GM18868 (cell line): ENCODE measurements at regions not wholly inside any gene's neighbourhood (a gene's known extent, or its start where the extent isn't known, plus 50 kb on each side); places are given as distances from the start of the nearest gene placed in this dataset.
A peak's percentile ranks its signal among the peaks of the same experiment; 100 is the strongest.
"Not testable (repeated sequence)": the region's sequence is repeated elsewhere in the genome, so short reads cannot be mapped to it uniquely, and the experiment has no call there.

Experiments
- ATAC-seq: cut with Tn5 transposase; IDR thresholded peaks from one replicate; pipeline ENCODE4 v1.9.1; 2021; ENCODE audit warnings: mild to moderate bottlenecking, moderate library complexity; ENCODE audit not compliant: unreplicated experiment

- ATAC-seq: no peak
Measured at GRCh38 chr3:144502402-144502801, 530.8 kb downstream of the DIPK2A start.

- not testable (repeated sequence) for ATAC-seq
Measured at GRCh38 chr3:144506375-144506774, 534.8 kb downstream of the DIPK2A start.

- no peak for ATAC-seq
Measured at GRCh38 chr3:144511346-144511745, 539.7 kb downstream of the DIPK2A start.

- ATAC-seq: no peak
Measured at GRCh38 chr3:144516026-144516425, 544.4 kb downstream of the DIPK2A start.

GRCh38 chr3:144516589-144516988 is 545.0 kb downstream of the DIPK2A start:
- no peak for ATAC-seq

- no peak for ATAC-seq
Measured at GRCh38 chr3:144521131-144521530, 549.5 kb downstream of the DIPK2A start.

- no peak for ATAC-seq
Measured at GRCh38 chr3:144522456-144522855, 550.8 kb downstream of the DIPK2A start.

- ATAC-seq: peak; percentile 44
Measured at GRCh38 chr3:144523396-144523795, 551.8 kb downstream of the DIPK2A start.

GRCh38 chr3:144524531-144524930 is 552.9 kb downstream of the DIPK2A start:
- no peak for ATAC-seq

- no peak for ATAC-seq
Measured at GRCh38 chr3:144529566-144529965, 557.9 kb downstream of the DIPK2A start.

- ATAC-seq: no peak
Measured at GRCh38 chr3:144544871-144545270, 573.2 kb downstream of the DIPK2A start.

- no peak for ATAC-seq
Measured at GRCh38 chr3:144546539-144546938, 574.9 kb downstream of the DIPK2A start.

GRCh38 chr3:144548346-144548745 is 576.7 kb downstream of the DIPK2A start:
- ATAC-seq: no peak

GRCh38 chr3:144549166-144549565 is 577.5 kb downstream of the DIPK2A start:
- ATAC-seq: peak; percentile 44

- no peak for ATAC-seq
Measured at GRCh38 chr3:144552346-144553057, 580.9 kb downstream of the DIPK2A start.

- no peak for ATAC-seq
Measured at GRCh38 chr3:144553301-144553700, 581.7 kb downstream of the DIPK2A start.

GRCh38 chr3:144554889-144555288 is 583.3 kb downstream of the DIPK2A start:
- no peak for ATAC-seq

- ATAC-seq: peak; percentile 99
Measured at GRCh38 chr3:144556392-144556791, 584.8 kb downstream of the DIPK2A start.

- no peak for ATAC-seq
Measured at GRCh38 chr3:144557515-144557914, 585.9 kb downstream of the DIPK2A start.

- ATAC-seq: no peak
Measured at GRCh38 chr3:144564011-144564410, 592.4 kb downstream of the DIPK2A start.

GRCh38 chr3:144566320-144566719 is 594.7 kb downstream of the DIPK2A start:
- ATAC-seq: no peak

GRCh38 chr3:144569651-144570050 is 598.0 kb downstream of the DIPK2A start:
- no peak for ATAC-seq

GRCh38 chr3:144583871-144584270 is 612.2 kb downstream of the DIPK2A start:
- ATAC-seq: no peak
